GM12892 (cell line): ENCODE measurements at regions not wholly inside any gene's neighbourhood (a gene's known extent, or its start where the extent isn't known, plus 50 kb on each side); places are given as distances from the start of the nearest gene placed in this dataset.

Experiments
- POLR2A ChIP-seq: IDR thresholded peaks from 2 replicates; pipeline ENCODE4 v1.6.1; 2011; ENCODE audit warnings: low read depth, low read length, control low read depth
- POLR2AphosphoS5 ChIP-seq: IDR thresholded peaks from 2 replicates; pipeline ENCODE4 v1.6.1; 2011; ENCODE audit warnings: low read depth, low read length, control low read depth

- no peak for TF ChIP-seq POLR2AphosphoS5
- TF ChIP-seq POLR2A, result no peak
Observed at GRCh38 chr6:152920016-152920415, 62.8 kb downstream of the FBXO5 start.
